Astrocyte (in vitro differentiated cells and primary cell): ENCODE measurements at regions not wholly inside any gene's neighbourhood (a gene's known extent, or its start where the extent isn't known, plus 50 kb on each side); places are given as distances from the start of the nearest gene placed in this dataset.

Experiments
- DNase-seq: peaks from one replicate; pipeline ENCODE4 v3.0.0-alpha.2; 2010; ENCODE audit warnings: low read depth
- FAIRE-seq: peaks from 2 replicates; lab custom pipeline; 2011; peaks lifted over from hg19 to GRCh38; lab: Jason Lieb, UNC
- H2AFZ ChIP-seq: 2 replicates; pipeline ENCODE4 v1.6.0; 2012; ENCODE audit warnings: low read depth, low read length, inconsistent platforms
- H3K27ac ChIP-seq: 2 replicates; pipeline ENCODE4 v1.5.1; 2011; ENCODE audit warnings: low read depth, low read length, inconsistent platforms
- H3K27me3 ChIP-seq: 2 replicates; pipeline ENCODE4 v1.6.0; 2011; ENCODE audit warnings: low read length, inconsistent platforms; ENCODE audit not compliant: insufficient read depth
- H3K36me3 ChIP-seq: 2 replicates; pipeline ENCODE4 v1.5.1; 2011; ENCODE audit warnings: low read length, inconsistent platforms; ENCODE audit not compliant: insufficient read depth
- H3K4me1 ChIP-seq: 2 replicates; pipeline ENCODE4 v1.5.1; 2011; ENCODE audit warnings: low read length, inconsistent platforms; ENCODE audit not compliant: insufficient read depth
- H3K4me2 ChIP-seq: 2 replicates; pipeline ENCODE4 v1.6.0; 2012; ENCODE audit warnings: low read length, inconsistent platforms
- H3K4me3 ChIP-seq: 2 replicates; pipeline ENCODE4 v1.5.1; 2011; ENCODE audit warnings: low read depth, mild to moderate bottlenecking, low read length, inconsistent platforms; ENCODE audit not compliant: insufficient read depth
- H3K79me2 ChIP-seq: 2 replicates; pipeline ENCODE4 v1.6.0; 2012; ENCODE audit warnings: mild to moderate bottlenecking, low read length, inconsistent platforms; ENCODE audit not compliant: insufficient read depth
- H3K9ac ChIP-seq: 2 replicates; pipeline ENCODE4 v1.6.0; 2012; ENCODE audit warnings: mild to moderate bottlenecking, low read length, inconsistent platforms
- H3K9me3 ChIP-seq: 2 replicates; pipeline ENCODE4 v1.5.1; 2012; ENCODE audit warnings: low read depth, mild to moderate bottlenecking, low read length, inconsistent platforms; ENCODE audit not compliant: insufficient read depth
- H4K20me1 ChIP-seq: 2 replicates; pipeline ENCODE4 v1.6.0; 2012; ENCODE audit warnings: low read length, inconsistent platforms; ENCODE audit not compliant: insufficient read depth
- H3K27ac Mint-ChIP-seq: one replicate; pipeline ENCODE4 v1.8.0; 2021; ENCODE audit warnings: mild to moderate bottlenecking, mixed read lengths; ENCODE audit not compliant: unreplicated experiment
- H3K27me3 Mint-ChIP-seq: one replicate; pipeline ENCODE4 v1.8.0; 2021; ENCODE audit warnings: low read depth, mixed read lengths; ENCODE audit not compliant: unreplicated experiment
- H3K36me3 Mint-ChIP-seq: one replicate; pipeline ENCODE4 v1.8.0; 2021; ENCODE audit warnings: low read depth, mixed read lengths; ENCODE audit not compliant: unreplicated experiment
- H3K4me1 Mint-ChIP-seq: one replicate; pipeline ENCODE4 v1.8.0; 2021; ENCODE audit warnings: low read depth, mixed read lengths; ENCODE audit not compliant: unreplicated experiment
- H3K4me3 Mint-ChIP-seq: one replicate; pipeline ENCODE4 v1.8.0; 2021; ENCODE audit warnings: mild to moderate bottlenecking, moderate library complexity, mixed read lengths; ENCODE audit not compliant: unreplicated experiment
- H3K9me3 Mint-ChIP-seq: one replicate; pipeline ENCODE4 v1.8.0; 2021; ENCODE audit warnings: mild to moderate bottlenecking, mixed read lengths; ENCODE audit not compliant: unreplicated experiment
- EZH2 ChIP-seq: IDR thresholded peaks from 2 replicates; pipeline ENCODE4 v1.6.1; 2012; ENCODE audit warnings: mild to moderate bottlenecking, low read length, inconsistent platforms; ENCODE audit not compliant: insufficient read depth
- TF ChIP-seq, protein P1 (sequence below): IDR thresholded peaks from 2 replicates; pipeline ENCODE4 v1.5.1; 2011; ENCODE audit warnings: low read depth, mild to moderate bottlenecking, inconsistent platforms, low read length, moderate library complexity; ENCODE audit not compliant: insufficient read depth

DNA sequence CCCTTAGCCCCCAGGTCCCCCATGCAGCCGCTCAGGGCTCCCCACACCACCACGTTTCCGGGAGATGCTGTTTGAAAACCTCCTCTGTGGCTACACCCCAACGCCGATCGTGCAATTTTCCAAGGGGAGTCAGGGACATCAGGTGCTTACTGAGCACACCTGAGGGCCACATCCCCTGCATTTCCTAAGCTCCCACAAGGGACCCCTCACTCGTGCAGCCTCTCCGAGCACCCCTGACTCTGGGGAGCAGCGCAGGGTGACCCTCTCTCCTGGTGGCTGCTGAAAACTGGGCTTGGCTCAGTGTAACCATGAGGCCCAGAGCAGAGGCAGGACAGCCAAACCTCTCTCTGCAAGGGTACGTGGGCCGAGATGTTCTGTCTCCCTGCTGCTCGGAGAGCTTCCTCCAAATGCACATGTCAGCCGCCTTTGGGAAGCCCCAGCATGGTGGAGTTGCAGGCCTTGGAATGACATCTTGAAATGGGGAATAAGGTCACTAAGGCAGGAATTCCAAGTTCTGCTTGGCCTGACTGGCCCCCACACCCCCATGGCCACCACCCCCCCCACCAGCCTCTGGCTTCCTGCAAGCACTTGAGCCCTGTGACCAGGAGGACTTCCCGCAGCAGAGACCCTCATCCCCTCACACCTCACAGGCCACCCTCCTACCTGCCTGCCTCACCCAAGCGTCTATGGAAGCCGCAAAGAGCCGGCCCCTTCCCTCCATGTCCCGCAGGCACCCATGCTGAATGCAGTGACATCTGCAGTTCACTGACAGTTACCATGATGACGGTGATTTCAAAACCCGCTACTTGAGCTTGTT is 257.4 kb downstream of the BRD1 start:
- Mint-ChIP-seq H3K4me3 (no peak overlapping the region), H3K4me1 (no peaks in the 10 kb centered on the region), H3K27ac (no peak overlapping the region), H3K9me3 (no peaks in the 10 kb centered on the region), H3K27me3 (peaks cover 9% of the 10 kb centered on the region), H3K36me3 (no peaks in the 10 kb centered on the region)
- FAIRE-seq (no peak), DNase-seq (no peak)
- Histone ChIP-seq H3K4me1 (no peaks in the 10 kb centered on the region), H3K27ac (no peak overlapping the region), H3K27me3 (no peaks in the 10 kb centered on the region), H3K4me3 (no peak overlapping the region), H2AFZ (no peak overlapping the region), H3K79me2 (no peaks in the 10 kb centered on the region), H4K20me1 (no peaks in the 10 kb centered on the region), H3K4me2 (no peak overlapping the region), H3K9ac (no peak overlapping the region), H3K9me3 (no peaks in the 10 kb centered on the region), H3K36me3 (no peaks in the 10 kb centered on the region)
- no peak for TF ChIP-seq EZH2
- TF ChIP-seq, protein P1, sequence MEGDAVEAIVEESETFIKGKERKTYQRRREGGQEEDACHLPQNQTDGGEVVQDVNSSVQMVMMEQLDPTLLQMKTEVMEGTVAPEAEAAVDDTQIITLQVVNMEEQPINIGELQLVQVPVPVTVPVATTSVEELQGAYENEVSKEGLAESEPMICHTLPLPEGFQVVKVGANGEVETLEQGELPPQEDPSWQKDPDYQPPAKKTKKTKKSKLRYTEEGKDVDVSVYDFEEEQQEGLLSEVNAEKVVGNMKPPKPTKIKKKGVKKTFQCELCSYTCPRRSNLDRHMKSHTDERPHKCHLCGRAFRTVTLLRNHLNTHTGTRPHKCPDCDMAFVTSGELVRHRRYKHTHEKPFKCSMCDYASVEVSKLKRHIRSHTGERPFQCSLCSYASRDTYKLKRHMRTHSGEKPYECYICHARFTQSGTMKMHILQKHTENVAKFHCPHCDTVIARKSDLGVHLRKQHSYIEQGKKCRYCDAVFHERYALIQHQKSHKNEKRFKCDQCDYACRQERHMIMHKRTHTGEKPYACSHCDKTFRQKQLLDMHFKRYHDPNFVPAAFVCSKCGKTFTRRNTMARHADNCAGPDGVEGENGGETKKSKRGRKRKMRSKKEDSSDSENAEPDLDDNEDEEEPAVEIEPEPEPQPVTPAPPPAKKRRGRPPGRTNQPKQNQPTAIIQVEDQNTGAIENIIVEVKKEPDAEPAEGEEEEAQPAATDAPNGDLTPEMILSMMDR = no peak

DNA sequence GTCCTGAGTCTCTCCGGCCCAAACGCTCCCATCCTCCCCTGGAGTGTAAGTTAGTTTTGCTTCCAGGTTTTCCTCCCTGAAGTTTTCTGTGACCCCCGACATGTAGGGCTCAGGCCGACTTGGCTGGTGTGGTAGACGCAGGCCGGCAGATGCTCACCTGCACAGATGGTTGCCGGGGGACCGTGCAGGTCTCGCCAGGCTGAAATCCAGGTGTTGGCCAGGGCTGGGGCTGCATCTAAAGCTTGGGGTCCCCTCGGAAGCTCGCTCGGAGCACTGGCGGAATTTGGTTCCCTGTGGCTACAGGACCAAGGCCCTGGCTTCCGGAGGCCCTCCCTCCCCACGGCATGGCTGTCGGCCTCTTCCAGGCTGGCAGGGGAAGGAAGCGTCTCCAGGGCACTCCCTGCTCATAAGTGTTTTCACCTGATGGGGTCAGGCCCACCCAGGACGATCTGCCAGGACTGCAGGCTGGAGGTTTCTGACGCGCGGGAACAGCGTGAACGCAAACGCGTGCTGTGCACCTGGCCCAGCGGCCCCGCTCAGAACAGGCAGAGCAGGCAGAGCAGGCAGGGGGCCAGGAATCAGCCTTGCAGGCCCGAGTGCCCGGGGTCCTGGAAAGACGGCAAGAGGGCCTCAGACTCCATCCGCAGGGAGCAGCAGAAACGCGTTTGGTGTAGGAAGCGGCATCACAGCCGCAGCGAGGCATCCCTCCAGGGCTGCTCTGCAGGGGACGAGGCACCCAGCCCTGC is 258.2 kb downstream of the BRD1 start:
- DNase-seq (no peak), FAIRE-seq (no peak)
- Mint-ChIP-seq H3K27me3 (peaks cover 9% of the 10 kb centered on the region), H3K9me3 (no peaks in the 10 kb centered on the region), H3K4me3 (no peak overlapping the region), H3K4me1 (no peaks in the 10 kb centered on the region), H3K27ac (no peak overlapping the region), H3K36me3 (no peaks in the 10 kb centered on the region)
- Histone ChIP-seq H2AFZ (no peak overlapping the region), H3K27me3 (no peaks in the 10 kb centered on the region), H4K20me1 (no peaks in the 10 kb centered on the region), H3K4me3 (no peak overlapping the region), H3K4me1 (no peaks in the 10 kb centered on the region), H3K79me2 (no peaks in the 10 kb centered on the region), H3K9ac (no peak overlapping the region), H3K36me3 (no peaks in the 10 kb centered on the region), H3K27ac (no peak overlapping the region), H3K9me3 (no peaks in the 10 kb centered on the region), H3K4me2 (no peak overlapping the region)
- no peak for TF ChIP-seq EZH2
- TF ChIP-seq, protein P1 = no peak
